DOHH2 (cell line): ENCODE measurements at regions not wholly inside any gene's neighbourhood (a gene's known extent, or its start where the extent isn't known, plus 50 kb on each side); places are given as distances from the start of the nearest gene placed in this dataset.
"Not testable (repeated sequence)": the region's sequence is repeated elsewhere in the genome, so short reads cannot be mapped to it uniquely, and the experiment has no call there.

Experiments
- H3F3A ChIP-seq: fragments of 200-600 bp; sonication (generic), shearing (Covaris generic); 2 replicates; pipeline ENCODE4 v1.6.0; 2016; ENCODE audit warnings: antibody characterized with exemption, mild to moderate bottlenecking; ENCODE audit not compliant: control insufficient read depth, insufficient read depth
- H3K27ac ChIP-seq: fragments of 200-600 bp; sonication (generic); 2 replicates; pipeline ENCODE4 v1.5.1; 2014; ENCODE audit warnings: low read depth, mild to moderate bottlenecking, low read length, moderate library complexity
- H3K27me3 ChIP-seq: fragments of 200-600 bp; sonication (generic); 2 replicates; pipeline ENCODE4 v1.6.1; 2014; ENCODE audit warnings: mild to moderate bottlenecking, low read length, mixed read lengths; ENCODE audit not compliant: control insufficient read depth
- H3K36me3 ChIP-seq: fragments of 200-600 bp; sonication (generic); 2 replicates; pipeline ENCODE4 v1.6.1; 2014; ENCODE audit warnings: mild to moderate bottlenecking, low read length, moderate library complexity, mixed read lengths; ENCODE audit not compliant: control insufficient read depth
- H3K4me1 ChIP-seq: fragments of 200-600 bp; sonication (generic); 2 replicates; pipeline ENCODE4 v1.6.1; 2014; ENCODE audit warnings: mild to moderate bottlenecking, low read length, mixed read lengths; ENCODE audit not compliant: control insufficient read depth
- H3K4me2 ChIP-seq: fragments of 200-600 bp; sonication (generic); 2 replicates; pipeline ENCODE4 v1.6.0; 2014; ENCODE audit warnings: mild to moderate bottlenecking, low read length, moderate library complexity
- H3K4me3 ChIP-seq: fragments of 200-600 bp; sonication (generic); 2 replicates; pipeline ENCODE4 v1.5.1; 2014; ENCODE audit warnings: mild to moderate bottlenecking, low read length, mixed read lengths
- H3K79me2 ChIP-seq: fragments of 200-600 bp; sonication (generic); 2 replicates; pipeline ENCODE4 v1.6.1; 2014; ENCODE audit warnings: mild to moderate bottlenecking, low read length, mixed read lengths; ENCODE audit not compliant: control insufficient read depth
- H3K9me2 ChIP-seq: fragments of 200-600 bp; sonication (generic); replicated peaks from 2 replicates; pipeline ENCODE4 v1.6.1; 2014; ENCODE audit warnings: mild to moderate bottlenecking, low read length, mixed read lengths; ENCODE audit not compliant: control insufficient read depth
- H3K9me3 ChIP-seq: fragments of 200-600 bp; sonication (generic); 2 replicates; pipeline ENCODE4 v1.6.1; 2014; ENCODE audit warnings: antibody characterized with exemption, low read length, mixed read lengths; ENCODE audit not compliant: control insufficient read depth, insufficient read depth
- H4K20me1 ChIP-seq: fragments of 200-600 bp; sonication (generic); 2 replicates; pipeline ENCODE4 v1.6.0; 2014; ENCODE audit warnings: low read depth, mild to moderate bottlenecking, antibody characterized with exemption, low read length, moderate library complexity; ENCODE audit not compliant: control insufficient read depth, insufficient read depth
- CTCF ChIP-seq: fragments of 200-600 bp; sonication (generic); IDR thresholded peaks from one replicate; pipeline ENCODE4 v1.5.1; 2014; ENCODE audit warnings: antibody characterized with exemption, mild to moderate bottlenecking, low read depth, low read length; ENCODE audit not compliant: poor library complexity, severe bottlenecking
- EZH2phosphoT487 ChIP-seq: fragments of 200-600 bp; sonication (generic); IDR thresholded peaks from 2 replicates; pipeline ENCODE4 v1.6.1; 2017; ENCODE audit warnings: borderline replicate concordance, mild to moderate bottlenecking, antibody characterized with exemption, low read length, moderate library complexity, mixed read lengths

- no peak overlapping the region for H3K27ac ChIP-seq
- TF ChIP-seq EZH2phosphoT487 (no peak), CTCF (no peak)
- peaks cover 19% of the 10 kb centered on the region for H3K27me3 ChIP-seq
- no peaks in the 10 kb centered on the region for H3K4me1 ChIP-seq
- H3K9me2 ChIP-seq: no peaks in the 10 kb centered on the region
- no peaks in the 10 kb centered on the region for H3K36me3 ChIP-seq
- no peak overlapping the region for H3K4me3 ChIP-seq
- no peaks in the 10 kb centered on the region for H4K20me1 ChIP-seq
- H3K4me2 ChIP-seq: no peak overlapping the region
- no peaks in the 10 kb centered on the region for H3F3A ChIP-seq
- H3K9me3 ChIP-seq: no peaks in the 10 kb centered on the region
- H3K79me2 ChIP-seq: no peaks in the 10 kb centered on the region
Measured at GRCh38 chr7:142508251-142508650, 241.0 kb upstream of the PRSS1 start.

- Histone ChIP-seq H3K4me3 (no peak overlapping the region), H4K20me1 (no peaks in the 10 kb centered on the region), H3K27me3 (peaks cover 18% of the 10 kb centered on the region), H3F3A (no peaks in the 10 kb centered on the region), H3K4me2 (no peak overlapping the region), H3K36me3 (no peaks in the 10 kb centered on the region), H3K79me2 (no peaks in the 10 kb centered on the region), H3K9me3 (no peaks in the 10 kb centered on the region), H3K9me2 (no peaks in the 10 kb centered on the region), H3K27ac (no peak overlapping the region), H3K4me1 (no peaks in the 10 kb centered on the region)
- TF ChIP-seq EZH2phosphoT487 (no peak), CTCF (no peak)
Measured at GRCh38 chr7:142507799-142508198, 241.5 kb upstream of the PRSS1 start.

- H3K4me3 ChIP-seq, H3F3A ChIP-seq, H3K4me2 ChIP-seq, H3K4me1 ChIP-seq, H3K79me2 ChIP-seq, H3K9me3 ChIP-seq, H3K9me2 ChIP-seq, H4K20me1 ChIP-seq, H3K36me3 ChIP-seq, H3K27ac ChIP-seq: not testable (repeated sequence)
- H3K27me3 ChIP-seq: peaks cover 21% of the 10 kb centered on the region
Measured at GRCh38 chr7:142507066-142507465, 242.2 kb upstream of the PRSS1 start.

- H3F3A ChIP-seq: no peaks in the 10 kb centered on the region
- H3K4me1 ChIP-seq: no peaks in the 10 kb centered on the region
Measured at GRCh38 chr7:142506601-142507000, 242.7 kb upstream of the PRSS1 start.

GRCh38 chr7:142503949-142504348 is 245.3 kb upstream of the PRSS1 start:
- H3K4me1 ChIP-seq, H3K79me2 ChIP-seq, H3K9me3 ChIP-seq, H3K36me3 ChIP-seq, H3F3A ChIP-seq, H3K9me2 ChIP-seq, H3K4me2 ChIP-seq, H4K20me1 ChIP-seq, H3K4me3 ChIP-seq, H3K27ac ChIP-seq: not testable (repeated sequence)
- H3K27me3 ChIP-seq: peaks cover 21% of the 10 kb centered on the region

More at GRCh38 chr7:142506601-142507000, 242.7 kb upstream of the PRSS1 start:
- no peak overlapping the region for H3K4me2 ChIP-seq
- no peaks in the 10 kb centered on the region for H3K9me2 ChIP-seq
- no peak overlapping the region for H3K4me3 ChIP-seq
- H4K20me1 ChIP-seq: no peaks in the 10 kb centered on the region
- H3K36me3 ChIP-seq: no peaks in the 10 kb centered on the region
- peaks cover 21% of the 10 kb centered on the region for H3K27me3 ChIP-seq
- no peak overlapping the region for H3K27ac ChIP-seq
- no peaks in the 10 kb centered on the region for H3K9me3 ChIP-seq
- no peaks in the 10 kb centered on the region for H3K79me2 ChIP-seq
- TF ChIP-seq CTCF (no peak), EZH2phosphoT487 (no peak)
